GM23338 (cell line): ENCODE measurements at regions not wholly inside any gene's neighbourhood (a gene's known extent, or its start where the extent isn't known, plus 50 kb on each side); places are given as distances from the start of the nearest gene placed in this dataset.

Source experiments
- ATAC-seq: fragments of 200-7000 bp; cut with Tn5 transposase; 3 replicates; pipeline ENCODE4 v1.9.1; 2020
- DNase-seq: peaks from one replicate; pipeline ENCODE4 v3.0.0-alpha.2; 2015; ENCODE audit warnings: low spot score
- H2AFZ ChIP-seq: fragments of 200-600 bp; sonication (generic); 2 replicates; pipeline ENCODE4 v1.8.0; 2016; ENCODE audit warnings: antibody characterized with exemption, mild to moderate bottlenecking, moderate library complexity
- H3F3A ChIP-seq: fragments of 200-600 bp; sonication (generic); replicated peaks from 2 replicates; pipeline ENCODE4 v1.8.0; 2017; ENCODE audit warnings: antibody characterized with exemption, mixed run types, low read depth
- H3K27ac ChIP-seq: fragments of 200-600 bp; sonication (generic); 2 replicates; pipeline ENCODE4 v1.6.1; 2016; ENCODE audit warnings: low read depth
- H3K27me3 ChIP-seq: fragments of 200-600 bp; sonication (generic); 2 replicates; pipeline ENCODE4 v1.8.0; 2016; ENCODE audit warnings: mild to moderate bottlenecking, mixed run types, moderate library complexity; ENCODE audit not compliant: insufficient read depth
- H3K36me3 ChIP-seq: fragments of 200-600 bp; sonication (generic); 2 replicates; pipeline ENCODE4 v1.8.0; 2016; ENCODE audit warnings: mild to moderate bottlenecking; ENCODE audit not compliant: insufficient read depth
- H3K4me1 ChIP-seq: fragments of 200-600 bp; sonication (generic); 2 replicates; pipeline ENCODE4 v1.8.0; 2016; ENCODE audit warnings: mild to moderate bottlenecking, moderate library complexity; ENCODE audit not compliant: insufficient read depth
- H3K4me2 ChIP-seq: fragments of 200-600 bp; sonication (generic); 2 replicates; pipeline ENCODE4 v1.7.1; 2017; ENCODE audit warnings: mixed run types
- H3K4me3 ChIP-seq: fragments of 200-600 bp; sonication (generic); 2 replicates; pipeline ENCODE4 v1.6.1; 2016; ENCODE audit warnings: mixed run types
- H3K79me2 ChIP-seq: fragments of 200-600 bp; sonication (generic); replicated peaks from 2 replicates; pipeline ENCODE4 v1.8.0; 2017; ENCODE audit warnings: mild to moderate bottlenecking; ENCODE audit not compliant: insufficient read depth
- H3K9me2 ChIP-seq: fragments of 200-600 bp; sonication (generic); 2 replicates; pipeline ENCODE4 v1.8.0; 2017; ENCODE audit not compliant: insufficient read depth
- H4K20me1 ChIP-seq: fragments of 200-600 bp; sonication (generic); replicated peaks from 2 replicates; pipeline ENCODE4 v1.8.0; 2017; ENCODE audit warnings: mild to moderate bottlenecking; ENCODE audit not compliant: insufficient read depth
- H3K27ac Mint-ChIP-seq: 2 replicates; pipeline ENCODE4 v1.8.0; 2020; ENCODE audit warnings: inconsistent platforms, mild to moderate bottlenecking, moderate library complexity, mixed read lengths
- H3K27me3 Mint-ChIP-seq: 3 replicates; pipeline ENCODE4 v1.8.0; 2022; ENCODE audit warnings: low read depth, mild to moderate bottlenecking, moderate library complexity, mixed read lengths, inconsistent platforms; ENCODE audit not compliant: insufficient read depth, poor library complexity
- H3K36me3 Mint-ChIP-seq: 3 replicates; pipeline ENCODE4 v1.8.0; 2021; ENCODE audit warnings: low read depth, mild to moderate bottlenecking, inconsistent platforms, moderate library complexity, mixed read lengths
- H3K4me1 Mint-ChIP-seq: 3 replicates; pipeline ENCODE4 v1.8.0; 2020; ENCODE audit warnings: mild to moderate bottlenecking, inconsistent platforms, mixed read lengths
- H3K4me3 Mint-ChIP-seq: 3 replicates; pipeline ENCODE4 v1.8.0; 2021; ENCODE audit warnings: moderate library complexity, mild to moderate bottlenecking, inconsistent platforms, mixed read lengths
- H3K9me3 Mint-ChIP-seq: 3 replicates; pipeline ENCODE4 v1.8.0; 2020; ENCODE audit warnings: moderate library complexity, mild to moderate bottlenecking, inconsistent platforms, mixed read lengths
- CREB1 ChIP-seq: fragments of 250-450 bp; sonication (Bioruptor Pico); IDR thresholded peaks from 2 replicates; pipeline ENCODE4 v1.5.0; 2020; ENCODE audit warnings: low read depth, mild to moderate bottlenecking, moderate library complexity
- ETS1 ChIP-seq: IDR thresholded peaks from 2 replicates; pipeline ENCODE4 v1.6.1; 2016; ENCODE audit warnings: antibody characterized with exemption
- EZH2 ChIP-seq: fragments of 200-600 bp; sonication (generic); IDR thresholded peaks from one replicate; pipeline ENCODE4 v1.8.0; 2017; ENCODE audit warnings: antibody characterized with exemption, mild to moderate bottlenecking, low read depth; ENCODE audit not compliant: unreplicated experiment
- EZH2phosphoT487 ChIP-seq: fragments of 200-600 bp; sonication (generic); IDR thresholded peaks from one replicate; pipeline ENCODE4 v1.8.1; 2018; ENCODE audit warnings: antibody characterized with exemption; ENCODE audit not compliant: unreplicated experiment
- JUNB ChIP-seq: IDR thresholded peaks from one replicate; pipeline ENCODE4 v1.6.1; 2016; ENCODE audit warnings: antibody characterized with exemption; ENCODE audit not compliant: unreplicated experiment
- NANOG ChIP-seq: IDR thresholded peaks from 2 replicates; pipeline ENCODE4 v1.6.1; 2016; ENCODE audit warnings: antibody characterized with exemption, borderline replicate concordance
- ZNF331 ChIP-seq: fragments of 250-450 bp; sonication (Bioruptor Pico); IDR thresholded peaks from 2 replicates; pipeline ENCODE4 v1.5.0; 2020; ENCODE audit warnings: low read depth, mild to moderate bottlenecking, moderate library complexity
- TF ChIP-seq, protein P1 (sequence below): IDR thresholded peaks from one replicate; pipeline ENCODE4 v1.6.1; 2018; ENCODE audit warnings: antibody characterized with exemption; ENCODE audit not compliant: unreplicated experiment
- TF ChIP-seq, protein P2 (sequence below), 2 experiments: fragments of 200-600 bp in 1 of 2; sonication (generic) in 1 of 2; conservative IDR thresholded peaks; 2 replicates each; pipeline versions ENCODE4 v1.5.1 to v1.6.1; 2016 to 2017; ENCODE audit warnings: antibody characterized with exemption in 2 of 2, low read depth in 2 of 2, mild to moderate bottlenecking in 2 of 2, moderate library complexity in 1 of 2

DNA sequence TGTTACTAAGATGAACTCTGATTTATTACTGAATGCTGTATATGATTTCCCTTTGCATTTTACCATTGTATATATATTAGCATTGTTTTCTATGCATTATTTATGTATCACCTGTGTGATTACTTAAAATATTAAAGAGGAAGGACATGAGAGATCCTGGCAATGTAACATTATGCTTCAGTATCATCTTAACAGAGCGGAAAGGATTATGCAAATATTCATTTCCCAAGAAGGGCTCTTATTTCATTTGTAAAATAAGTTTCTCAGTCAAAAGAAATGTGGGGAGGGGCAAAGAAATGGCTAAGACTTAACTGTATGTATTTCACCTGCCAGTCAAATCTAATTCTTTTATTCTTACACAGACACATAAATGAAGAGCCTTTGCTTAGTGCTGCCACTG lies 654.2 kb upstream of the PKDCC start:
- Mint-ChIP-seq H3K27ac (peak overlapping the region; percentile 69), H3K9me3 (peaks cover 33% of the 10 kb centered on the region), H3K4me1 (peaks cover 18% of the 10 kb centered on the region), H3K36me3 (peaks cover 49% of the 10 kb centered on the region), H3K27me3 (peaks cover 5% of the 10 kb centered on the region), H3K4me3 (0 out of 3 replicates have a peak overlapping the region, but pooled peaks have one; percentile 12)
- Histone ChIP-seq H4K20me1 (no peaks in the 10 kb centered on the region), H2AFZ (no peak overlapping the region), H3K27me3 (no peaks in the 10 kb centered on the region), H3K9me2 (no peaks in the 10 kb centered on the region), H3F3A (no peaks in the 10 kb centered on the region), H3K27ac (peak overlapping the region; percentile 23), H3K4me2 (peak overlapping the region; percentile 42), H3K79me2 (no peaks in the 10 kb centered on the region), H3K4me3 (0 out of 2 replicates have a peak overlapping the region, but pooled peaks have one; percentile 12), H3K36me3 (peaks cover 8% of the 10 kb centered on the region; the same call in 1 of the 2 replicates), H3K4me1 (peaks cover 19% of the 10 kb centered on the region)
- ATAC-seq, result no peak
- TF ChIP-seq NANOG, result peak; percentile 65; the same call in 1 of the 2 replicates
- TF ChIP-seq, protein P1, sequence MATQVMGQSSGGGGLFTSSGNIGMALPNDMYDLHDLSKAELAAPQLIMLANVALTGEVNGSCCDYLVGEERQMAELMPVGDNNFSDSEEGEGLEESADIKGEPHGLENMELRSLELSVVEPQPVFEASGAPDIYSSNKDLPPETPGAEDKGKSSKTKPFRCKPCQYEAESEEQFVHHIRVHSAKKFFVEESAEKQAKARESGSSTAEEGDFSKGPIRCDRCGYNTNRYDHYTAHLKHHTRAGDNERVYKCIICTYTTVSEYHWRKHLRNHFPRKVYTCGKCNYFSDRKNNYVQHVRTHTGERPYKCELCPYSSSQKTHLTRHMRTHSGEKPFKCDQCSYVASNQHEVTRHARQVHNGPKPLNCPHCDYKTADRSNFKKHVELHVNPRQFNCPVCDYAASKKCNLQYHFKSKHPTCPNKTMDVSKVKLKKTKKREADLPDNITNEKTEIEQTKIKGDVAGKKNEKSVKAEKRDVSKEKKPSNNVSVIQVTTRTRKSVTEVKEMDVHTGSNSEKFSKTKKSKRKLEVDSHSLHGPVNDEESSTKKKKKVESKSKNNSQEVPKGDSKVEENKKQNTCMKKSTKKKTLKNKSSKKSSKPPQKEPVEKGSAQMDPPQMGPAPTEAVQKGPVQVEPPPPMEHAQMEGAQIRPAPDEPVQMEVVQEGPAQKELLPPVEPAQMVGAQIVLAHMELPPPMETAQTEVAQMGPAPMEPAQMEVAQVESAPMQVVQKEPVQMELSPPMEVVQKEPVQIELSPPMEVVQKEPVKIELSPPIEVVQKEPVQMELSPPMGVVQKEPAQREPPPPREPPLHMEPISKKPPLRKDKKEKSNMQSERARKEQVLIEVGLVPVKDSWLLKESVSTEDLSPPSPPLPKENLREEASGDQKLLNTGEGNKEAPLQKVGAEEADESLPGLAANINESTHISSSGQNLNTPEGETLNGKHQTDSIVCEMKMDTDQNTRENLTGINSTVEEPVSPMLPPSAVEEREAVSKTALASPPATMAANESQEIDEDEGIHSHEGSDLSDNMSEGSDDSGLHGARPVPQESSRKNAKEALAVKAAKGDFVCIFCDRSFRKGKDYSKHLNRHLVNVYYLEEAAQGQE, result no peak
- no peak for DNase-seq

DNA sequence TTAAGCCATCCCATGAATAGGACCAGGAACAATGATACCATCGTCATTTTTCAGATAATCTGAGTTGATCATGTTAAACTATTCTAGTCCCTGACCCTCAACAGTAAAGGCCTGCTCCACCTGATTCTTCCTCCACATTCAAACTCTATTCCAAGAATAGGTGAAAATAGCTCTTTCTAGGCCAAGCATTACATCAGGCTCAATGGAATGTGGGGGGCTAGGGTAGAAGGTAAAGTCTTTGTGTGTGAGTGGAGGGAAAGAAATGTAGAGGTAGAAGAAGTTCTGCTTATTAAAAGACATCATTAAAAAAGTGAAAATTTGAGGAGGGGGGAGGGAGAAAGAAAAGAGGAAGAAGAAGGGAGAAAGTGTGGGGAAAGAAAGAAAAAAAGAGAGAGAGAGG lies 653.3 kb upstream of the PKDCC start:
- peak overlapping the region; percentile 69; the same call in 1 of the 2 replicates for H3K27ac Mint-ChIP-seq

More for the DNA sequence above, 653.3 kb upstream of the PKDCC start:
- H3K27me3 Mint-ChIP-seq, result peaks cover 5% of the 10 kb centered on the region
- H3K36me3 ChIP-seq, result peaks cover 8% of the 10 kb centered on the region; the same call in 1 of the 2 replicates
- TF ChIP-seq JUNB (no peak), NANOG (no peak), ETS1 (no peak), ZNF331 (CRISPR knock-in tag) (no peak), CREB1 (no peak), EZH2 (no peak), EZH2phosphoT487 (no peak)
- TF ChIP-seq, protein P2, sequence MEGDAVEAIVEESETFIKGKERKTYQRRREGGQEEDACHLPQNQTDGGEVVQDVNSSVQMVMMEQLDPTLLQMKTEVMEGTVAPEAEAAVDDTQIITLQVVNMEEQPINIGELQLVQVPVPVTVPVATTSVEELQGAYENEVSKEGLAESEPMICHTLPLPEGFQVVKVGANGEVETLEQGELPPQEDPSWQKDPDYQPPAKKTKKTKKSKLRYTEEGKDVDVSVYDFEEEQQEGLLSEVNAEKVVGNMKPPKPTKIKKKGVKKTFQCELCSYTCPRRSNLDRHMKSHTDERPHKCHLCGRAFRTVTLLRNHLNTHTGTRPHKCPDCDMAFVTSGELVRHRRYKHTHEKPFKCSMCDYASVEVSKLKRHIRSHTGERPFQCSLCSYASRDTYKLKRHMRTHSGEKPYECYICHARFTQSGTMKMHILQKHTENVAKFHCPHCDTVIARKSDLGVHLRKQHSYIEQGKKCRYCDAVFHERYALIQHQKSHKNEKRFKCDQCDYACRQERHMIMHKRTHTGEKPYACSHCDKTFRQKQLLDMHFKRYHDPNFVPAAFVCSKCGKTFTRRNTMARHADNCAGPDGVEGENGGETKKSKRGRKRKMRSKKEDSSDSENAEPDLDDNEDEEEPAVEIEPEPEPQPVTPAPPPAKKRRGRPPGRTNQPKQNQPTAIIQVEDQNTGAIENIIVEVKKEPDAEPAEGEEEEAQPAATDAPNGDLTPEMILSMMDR (conservative IDR thresholded peaks at IDR 0.05; ENCODE audit: low read depth in 2 of 2), result no peak
- TF ChIP-seq, protein P1, result no peak
- H3K4me2 ChIP-seq, result peak overlapping the region; percentile 42
- H3K4me1 Mint-ChIP-seq, result peaks cover 22% of the 10 kb centered on the region
- H4K20me1 ChIP-seq, result no peaks in the 10 kb centered on the region
- no peak overlapping the region for H3K4me3 ChIP-seq
- H3K4me1 ChIP-seq, result peaks cover 19% of the 10 kb centered on the region
- H3K79me2 ChIP-seq, result no peaks in the 10 kb centered on the region
- ATAC-seq, result peak; percentile 48; the same call in 2 of the 3 replicates
- no peaks in the 10 kb centered on the region for H3K27me3 ChIP-seq
- no peak overlapping the region for H2AFZ ChIP-seq
- peaks cover 33% of the 10 kb centered on the region for H3K9me3 Mint-ChIP-seq
- peak overlapping the region; percentile 23; the same call in 1 of the 2 replicates for H3K27ac ChIP-seq
- no peak overlapping the region for H3K4me3 Mint-ChIP-seq
- peaks cover 49% of the 10 kb centered on the region for H3K36me3 Mint-ChIP-seq
- no peaks in the 10 kb centered on the region for H3F3A ChIP-seq
- H3K9me2 ChIP-seq, result no peaks in the 10 kb centered on the region
- peak; percentile 33 for DNase-seq
